HG03432 (cell line): ENCODE measurements at regions not wholly inside any gene's neighbourhood (a gene's known extent, or its start where the extent isn't known, plus 50 kb on each side); places are given as distances from the start of the nearest gene placed in this dataset.
"Not testable (repeated sequence)": the region's sequence is repeated elsewhere in the genome, so short reads cannot be mapped to it uniquely, and the experiment has no call there.

Experiments
- ATAC-seq: cut with Tn5 transposase; IDR thresholded peaks from one replicate; pipeline ENCODE4 v1.9.1; 2021; ENCODE audit warnings: mild to moderate bottlenecking, moderate library complexity; ENCODE audit not compliant: unreplicated experiment

DNA sequence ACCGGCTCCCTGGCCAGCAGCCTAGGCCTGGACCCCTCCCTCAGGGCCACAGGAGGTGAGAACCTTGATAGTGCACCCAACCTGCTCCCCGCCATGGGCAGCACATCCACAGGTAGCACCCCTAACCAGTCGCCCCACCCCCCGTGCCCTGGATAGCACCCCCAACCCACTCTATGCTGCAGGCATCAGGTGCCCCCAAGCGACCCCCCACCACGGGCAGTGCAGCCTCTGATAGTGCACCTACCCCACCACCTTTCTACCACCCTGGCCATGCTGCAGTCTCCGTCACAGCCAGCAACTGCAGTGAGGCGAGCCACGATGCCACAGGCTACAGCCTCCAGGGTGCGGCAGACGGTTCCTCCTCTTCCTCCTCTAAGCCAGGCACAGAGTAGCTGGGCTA lies 55.6 kb downstream of the SOWAHC start:
- no peak for ATAC-seq

DNA sequence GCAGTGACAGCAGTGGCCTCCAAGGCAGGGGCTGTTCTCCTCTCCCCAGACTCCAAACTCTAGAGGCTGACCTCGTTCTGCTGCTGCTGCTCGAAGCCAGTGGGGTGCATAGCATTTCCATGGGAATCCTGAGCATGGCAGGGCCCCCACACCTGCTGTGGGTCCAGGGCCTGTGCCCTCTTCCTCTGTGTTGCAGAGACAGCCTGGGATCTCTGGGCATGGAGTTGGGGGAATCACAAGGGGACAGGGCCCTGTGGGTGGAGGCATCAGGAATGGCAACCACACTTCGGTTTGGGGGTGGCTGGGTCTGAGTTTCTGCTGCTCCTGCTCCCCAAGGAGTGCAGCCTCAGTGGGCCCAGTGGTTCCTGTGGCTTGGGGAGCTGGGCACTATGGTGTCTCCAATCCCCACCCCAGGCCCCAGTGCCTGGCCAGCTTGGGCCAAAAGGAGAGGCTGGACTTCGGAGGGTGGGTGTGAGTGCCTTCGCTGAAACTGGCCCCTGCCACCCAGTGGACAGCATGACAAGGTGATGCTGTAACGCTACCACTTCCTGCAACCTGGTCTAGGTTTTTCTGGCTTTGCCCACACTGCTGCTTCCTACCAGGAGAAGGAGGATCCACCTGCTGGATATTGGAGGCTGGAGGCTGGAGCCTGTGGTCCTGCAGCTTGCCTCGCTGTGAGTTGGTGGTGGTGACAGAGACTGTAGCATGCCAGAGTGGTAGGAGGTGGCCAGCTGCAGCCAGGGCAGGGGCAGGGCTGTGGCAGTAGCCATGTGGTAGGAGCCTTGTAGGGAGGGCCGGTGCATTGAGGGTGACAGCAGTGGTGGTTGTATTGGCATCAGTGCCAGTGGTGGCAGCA lies 56.6 kb downstream of the SOWAHC start:
- no peak for ATAC-seq

DNA sequence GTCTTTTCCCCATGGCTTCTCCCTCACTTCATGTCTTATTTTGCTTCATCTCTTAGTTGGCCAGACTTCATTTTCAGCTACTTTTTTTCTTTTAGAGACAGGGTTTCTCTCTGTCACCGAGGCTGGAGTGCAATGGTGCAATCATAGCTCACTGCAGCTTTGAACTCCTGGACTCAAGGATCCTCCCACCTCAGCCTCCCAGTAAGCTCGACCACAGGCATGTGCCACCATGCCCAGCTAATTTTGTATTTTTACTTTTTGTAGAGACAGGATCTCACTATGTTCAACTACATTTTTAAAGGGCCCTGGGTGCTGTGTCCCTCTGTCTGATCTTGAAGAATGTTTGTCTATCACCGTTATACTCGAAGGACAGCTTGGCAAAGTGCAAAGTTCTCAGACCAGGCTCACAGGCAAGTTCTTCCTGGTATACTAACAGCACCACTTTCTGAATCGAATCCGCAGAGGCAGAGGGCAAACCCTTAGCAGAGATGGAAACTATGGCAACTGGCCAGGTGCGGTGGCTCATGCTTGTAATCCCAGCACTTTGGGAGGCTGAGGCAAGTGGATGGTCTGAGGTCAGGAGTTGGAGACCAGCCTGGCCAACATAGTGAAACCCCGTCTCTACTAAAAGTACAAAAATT lies 60.9 kb downstream of the SOWAHC start:
- ATAC-seq = no peak

DNA sequence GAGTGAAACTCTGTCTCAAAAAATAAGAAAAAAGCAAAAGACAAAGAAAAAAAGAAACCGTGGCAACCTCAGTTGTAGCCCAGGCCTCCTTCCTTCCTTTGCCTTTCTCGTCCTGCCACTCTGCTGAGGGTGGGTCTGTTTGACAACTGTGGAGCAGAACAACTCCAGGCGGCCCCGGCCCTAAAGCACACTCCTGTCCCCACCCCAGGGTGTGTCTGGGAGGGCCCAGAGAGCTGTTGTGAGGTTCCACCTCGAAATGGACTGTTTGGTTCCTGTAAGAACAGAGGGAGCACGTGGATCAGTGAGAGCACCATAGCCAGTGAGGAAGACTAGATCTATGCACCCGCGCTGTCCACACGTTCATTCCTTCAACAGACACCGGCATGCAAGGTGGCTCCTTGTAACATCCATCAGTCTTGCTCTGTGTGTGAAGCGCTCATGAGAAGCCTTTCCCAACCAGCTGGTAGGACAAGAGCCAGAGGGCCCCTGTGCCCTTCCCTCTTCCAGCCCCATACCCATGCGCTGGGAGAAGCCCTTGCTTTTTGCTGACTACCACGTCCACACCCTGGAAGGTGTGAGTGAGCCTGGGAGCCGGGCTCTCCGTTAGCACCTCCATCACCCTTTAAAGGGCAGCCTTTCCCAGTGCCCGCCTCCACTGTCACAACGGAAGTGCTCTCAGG lies 61.6 kb downstream of the SOWAHC start:
- ATAC-seq = no peak

DNA sequence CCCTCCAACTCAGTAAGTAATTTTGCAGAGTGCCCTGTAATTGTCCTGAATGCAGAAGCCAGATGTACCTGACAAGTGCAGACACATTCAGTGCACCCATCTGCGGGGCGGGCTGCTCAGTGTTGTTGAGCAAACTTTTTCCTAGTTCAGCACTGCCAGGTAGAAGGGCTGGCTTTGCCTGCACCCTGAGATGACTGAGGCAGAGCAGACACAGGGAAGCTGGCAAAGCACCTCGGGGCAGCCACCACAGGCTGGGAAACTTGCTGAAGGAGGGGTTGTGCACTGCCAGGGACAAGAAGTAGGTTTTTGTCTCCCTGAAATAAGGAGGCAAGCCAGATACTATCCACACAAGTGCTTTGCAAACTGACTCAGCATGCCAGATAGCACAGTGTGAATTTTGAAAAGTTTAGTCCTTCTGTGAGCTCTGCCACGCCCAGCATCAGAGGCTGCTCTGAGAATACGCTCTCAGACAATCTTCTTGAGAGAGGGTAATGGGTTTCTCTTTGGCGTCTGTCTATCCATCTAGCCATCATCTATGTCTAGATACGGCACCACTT lies 62.3 kb downstream of the SOWAHC start:
- ATAC-seq = no peak

DNA sequence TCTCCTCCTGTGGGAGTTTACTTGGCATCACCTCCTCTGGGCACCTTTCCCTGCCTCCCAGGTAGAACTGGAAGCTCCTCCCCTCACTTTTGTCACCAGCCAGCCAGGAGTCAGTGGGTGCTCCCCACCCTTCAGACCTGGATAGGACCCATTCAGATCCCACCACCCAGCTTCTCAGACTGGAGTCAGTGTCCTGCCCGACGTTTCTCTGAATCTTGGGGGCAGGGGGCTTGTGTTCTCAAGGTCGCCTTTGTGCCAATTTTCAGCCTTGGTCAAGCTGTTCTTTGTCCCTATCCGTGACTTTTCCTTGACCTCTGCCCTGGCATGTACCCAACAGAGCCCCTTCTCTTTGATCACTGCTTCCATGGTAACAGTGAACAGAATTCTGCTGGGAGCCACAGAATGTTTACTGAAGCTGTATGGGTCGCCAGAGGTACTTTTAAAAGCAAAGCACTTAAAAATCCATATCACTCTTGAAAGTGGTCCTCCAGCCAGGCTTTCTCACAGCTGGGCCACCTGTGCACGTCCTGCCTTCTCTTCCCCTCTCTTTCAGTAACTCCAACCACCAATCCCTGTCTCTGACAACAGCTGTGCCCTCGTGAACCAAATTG lies 63.1 kb downstream of the SOWAHC start:
- ATAC-seq = not testable (repeated sequence)

DNA sequence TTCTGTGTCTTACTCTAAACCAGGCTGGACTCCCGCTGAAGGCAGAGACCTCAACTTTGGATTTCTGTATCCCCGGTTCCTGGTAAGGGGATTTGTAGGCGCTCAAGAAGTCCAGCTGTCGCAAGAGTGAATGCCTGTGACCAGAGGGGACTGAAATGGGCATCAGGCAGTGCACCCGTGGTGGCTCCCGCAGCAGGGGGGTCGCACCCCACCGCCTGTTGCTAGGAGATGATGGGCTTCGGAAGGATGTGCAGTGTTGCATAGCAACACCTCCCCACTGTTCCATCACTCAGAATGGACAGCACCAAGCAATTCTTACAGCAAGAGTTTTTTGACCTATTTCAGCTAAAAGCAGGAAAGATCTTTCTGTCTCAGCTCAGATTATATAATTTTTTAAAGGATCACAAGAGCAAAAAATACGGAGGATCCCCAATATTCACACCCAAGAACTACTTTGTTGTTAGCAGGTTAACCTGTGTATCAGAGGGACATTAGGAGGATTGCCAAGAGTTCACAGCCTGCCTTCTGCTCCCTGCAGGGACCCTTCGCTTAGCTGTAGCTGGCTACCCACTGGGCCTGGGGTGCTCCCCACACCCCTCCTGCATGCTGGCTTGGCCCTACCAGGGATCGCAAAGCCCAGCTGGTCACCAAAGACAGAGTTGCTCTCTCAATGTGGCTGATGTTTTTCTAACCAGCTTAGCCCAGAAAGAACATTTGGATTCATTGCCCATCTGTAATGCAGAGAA lies 63.8 kb downstream of the SOWAHC start:
- ATAC-seq = no peak

DNA sequence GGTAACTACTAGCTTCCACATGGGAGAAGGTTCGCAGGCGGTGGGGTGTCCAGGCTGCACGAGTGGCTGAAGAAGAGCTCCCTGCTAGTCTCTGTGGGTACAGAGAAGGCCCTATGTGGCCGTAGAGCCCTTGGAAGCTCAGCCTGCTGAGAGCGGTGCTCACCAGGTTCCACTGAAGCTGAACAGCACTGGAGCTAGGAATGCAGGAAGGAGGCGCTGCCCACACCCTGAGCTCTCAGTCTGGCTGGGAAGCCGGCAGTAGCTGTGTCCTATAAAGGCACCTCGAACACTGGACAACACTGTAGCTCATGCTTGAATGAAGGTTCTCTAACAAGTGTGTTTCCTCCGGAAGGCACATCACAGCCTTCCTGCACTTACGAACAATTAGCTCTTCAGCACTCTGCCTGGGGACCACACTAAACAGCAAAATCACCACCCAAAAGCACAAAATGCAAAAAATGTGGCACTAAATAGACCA lies 64.6 kb downstream of the SOWAHC start:
- ATAC-seq = not testable (repeated sequence)

DNA sequence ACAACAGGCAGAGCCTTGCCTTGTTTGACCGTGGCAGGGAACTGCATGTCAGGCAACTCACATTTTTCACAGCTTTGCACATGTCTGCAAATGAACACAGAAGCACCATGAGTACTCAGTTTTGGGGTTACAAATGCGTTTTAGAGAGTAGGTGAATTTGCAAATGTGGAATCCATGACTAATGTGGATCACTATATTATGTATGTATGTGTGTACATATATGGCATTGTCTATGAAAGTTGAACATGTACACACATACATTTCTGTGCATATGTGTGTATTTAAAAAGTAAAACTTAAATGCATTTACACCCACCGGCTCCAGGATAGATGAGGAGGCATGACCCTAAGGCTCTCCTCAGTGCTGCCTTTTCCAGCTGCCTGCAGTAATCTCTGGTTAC lies 65.1 kb downstream of the SOWAHC start:
- ATAC-seq = no peak

DNA sequence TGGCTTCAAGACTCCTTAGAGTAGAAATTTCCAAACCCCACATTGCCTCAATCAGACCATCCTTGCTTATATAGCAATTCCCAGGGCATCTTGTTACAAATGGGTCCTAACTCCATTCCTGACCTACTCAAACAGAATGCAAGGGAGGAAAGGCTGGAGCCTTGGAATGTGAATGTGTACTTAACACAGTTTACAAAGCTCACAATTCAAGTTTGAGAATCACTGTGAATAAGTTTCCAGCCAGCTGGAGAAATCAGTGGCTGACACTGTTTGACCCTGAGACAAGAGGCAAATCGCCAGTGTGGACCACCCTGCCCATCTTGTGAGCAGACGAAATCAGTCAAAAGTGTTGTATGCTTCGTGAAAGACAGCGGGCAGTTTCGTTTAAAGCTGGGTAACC lies 65.5 kb downstream of the SOWAHC start:
- ATAC-seq = no peak

DNA sequence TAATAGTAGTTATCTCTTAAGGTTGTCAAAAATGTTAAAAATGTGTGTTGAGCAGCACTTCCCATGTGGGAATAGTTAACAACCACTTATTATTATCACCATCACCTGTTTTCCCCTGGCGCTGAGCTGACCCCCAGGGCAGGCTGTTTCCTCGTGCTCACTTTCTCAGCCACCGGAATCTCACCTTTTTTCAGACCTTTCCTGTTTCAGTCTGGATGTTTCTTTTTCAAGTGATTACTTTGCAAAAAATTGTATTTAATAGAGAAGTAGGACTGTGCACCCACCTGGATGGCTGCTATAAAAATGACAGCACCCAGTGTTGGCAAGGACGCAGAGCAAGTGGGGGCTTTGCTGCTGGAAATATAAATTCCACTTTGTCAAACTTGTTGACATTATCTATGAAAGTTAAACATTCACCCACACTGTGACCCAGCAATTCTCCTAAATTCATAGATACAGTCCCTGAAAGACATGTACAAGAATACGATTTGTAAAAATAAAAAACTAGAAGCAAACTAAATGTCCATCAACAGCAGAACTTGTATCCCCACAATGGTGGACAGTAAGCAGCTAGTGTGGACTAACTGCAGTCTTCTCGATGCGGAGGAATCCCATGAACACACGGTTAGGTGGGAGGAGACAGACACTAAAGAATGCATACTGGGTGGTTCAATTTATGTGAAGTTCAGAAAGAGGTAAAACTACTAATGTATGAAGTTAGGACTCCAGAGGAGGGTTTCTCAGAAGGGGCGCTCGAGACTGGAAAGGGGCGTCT lies 66.5 kb downstream of the SOWAHC start:
- no peak for ATAC-seq

DNA sequence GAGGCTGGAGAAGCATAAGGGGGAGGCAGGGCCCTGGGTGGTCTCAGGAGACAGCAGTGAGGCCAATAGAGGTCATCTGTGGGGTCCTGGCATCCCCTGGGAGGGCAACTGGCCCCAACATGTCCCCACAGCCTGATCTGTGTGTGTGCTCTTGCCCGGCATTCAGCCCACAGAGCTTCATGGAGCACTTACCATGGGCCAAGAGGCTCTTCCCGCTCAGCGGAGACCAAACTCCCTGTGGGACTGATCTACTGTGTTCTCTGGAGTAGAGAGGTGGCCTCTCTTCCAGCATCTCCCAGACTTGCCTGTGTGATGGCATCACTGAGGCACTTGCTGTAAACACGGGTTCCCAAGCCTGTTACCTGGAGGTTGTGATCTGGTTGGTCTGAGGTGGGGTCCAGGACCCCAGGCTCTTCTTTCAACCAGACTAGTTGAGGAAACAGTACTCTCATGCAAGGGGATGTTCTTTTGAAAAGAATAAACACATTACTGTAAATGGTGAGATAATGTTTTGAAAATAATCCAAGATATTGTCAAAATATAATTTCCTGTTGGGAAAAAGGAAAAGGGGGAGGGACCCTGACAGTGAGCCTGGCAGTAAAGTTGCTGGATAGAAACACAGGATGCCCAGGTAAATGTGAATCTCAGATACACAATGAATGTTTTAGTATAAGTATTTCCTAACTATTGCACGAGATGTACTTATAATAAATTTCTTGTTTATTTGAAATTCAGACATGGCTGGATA lies 67.6 kb downstream of the SOWAHC start:
- ATAC-seq = no peak

DNA sequence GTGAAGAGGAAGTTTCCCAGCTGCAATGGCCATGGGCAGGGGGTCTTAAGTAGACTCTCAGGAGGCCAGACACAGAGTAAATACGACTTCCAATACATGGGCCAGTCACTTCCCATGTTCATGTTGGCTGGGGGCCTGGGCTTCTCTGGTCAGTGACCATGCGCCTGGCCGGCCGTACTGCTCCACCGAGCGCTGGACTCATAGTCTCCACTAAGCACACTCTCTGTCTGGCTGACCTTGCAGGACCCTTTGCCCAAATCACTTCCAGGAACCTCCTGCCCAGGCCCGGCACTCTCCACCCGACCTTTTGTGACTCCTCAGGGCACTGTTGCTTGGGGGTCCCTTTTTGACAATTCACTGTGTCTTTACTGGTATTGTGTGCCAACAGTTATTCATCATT lies 69.3 kb downstream of the SOWAHC start:
- ATAC-seq = no peak

DNA sequence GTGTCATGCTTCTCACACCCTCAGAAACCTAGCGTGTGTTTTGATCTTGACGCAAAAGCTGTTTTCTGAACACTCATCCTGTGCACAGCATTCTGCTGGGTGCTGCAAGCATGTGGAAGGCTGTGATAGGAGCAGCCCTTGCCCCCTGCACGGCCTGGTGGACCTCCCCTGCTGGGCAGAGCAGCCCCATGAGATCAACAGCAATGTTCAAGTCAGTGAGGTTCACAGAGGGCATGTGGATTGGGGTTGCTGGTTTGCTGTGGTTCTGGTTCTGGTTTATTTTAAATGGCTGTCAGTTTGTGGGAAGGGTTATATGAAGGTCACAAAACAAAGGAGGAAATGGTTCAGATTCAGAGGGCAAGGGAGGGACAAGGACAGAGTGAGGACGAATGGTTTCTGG lies 71.3 kb downstream of the SOWAHC start:
- no peak for ATAC-seq

DNA sequence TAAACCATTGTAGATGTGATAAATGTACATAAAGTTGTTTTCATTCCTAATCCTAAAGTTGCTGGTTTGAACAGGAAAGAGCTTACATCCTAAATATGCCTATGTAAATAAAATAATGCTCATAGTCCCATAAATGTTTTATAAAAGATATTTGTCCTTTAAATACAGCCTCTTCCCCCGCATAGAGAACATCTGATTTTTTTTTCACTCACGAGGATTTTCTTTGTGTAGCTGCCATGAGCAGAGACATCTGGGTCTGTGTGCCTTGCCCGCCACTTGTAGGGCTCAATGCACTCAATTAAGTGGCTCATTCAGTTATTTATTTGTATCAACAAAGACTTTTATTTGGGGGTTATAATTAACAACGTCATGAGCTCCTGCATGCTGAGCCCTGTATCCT lies 72.8 kb downstream of the SOWAHC start:
- ATAC-seq = no peak

DNA sequence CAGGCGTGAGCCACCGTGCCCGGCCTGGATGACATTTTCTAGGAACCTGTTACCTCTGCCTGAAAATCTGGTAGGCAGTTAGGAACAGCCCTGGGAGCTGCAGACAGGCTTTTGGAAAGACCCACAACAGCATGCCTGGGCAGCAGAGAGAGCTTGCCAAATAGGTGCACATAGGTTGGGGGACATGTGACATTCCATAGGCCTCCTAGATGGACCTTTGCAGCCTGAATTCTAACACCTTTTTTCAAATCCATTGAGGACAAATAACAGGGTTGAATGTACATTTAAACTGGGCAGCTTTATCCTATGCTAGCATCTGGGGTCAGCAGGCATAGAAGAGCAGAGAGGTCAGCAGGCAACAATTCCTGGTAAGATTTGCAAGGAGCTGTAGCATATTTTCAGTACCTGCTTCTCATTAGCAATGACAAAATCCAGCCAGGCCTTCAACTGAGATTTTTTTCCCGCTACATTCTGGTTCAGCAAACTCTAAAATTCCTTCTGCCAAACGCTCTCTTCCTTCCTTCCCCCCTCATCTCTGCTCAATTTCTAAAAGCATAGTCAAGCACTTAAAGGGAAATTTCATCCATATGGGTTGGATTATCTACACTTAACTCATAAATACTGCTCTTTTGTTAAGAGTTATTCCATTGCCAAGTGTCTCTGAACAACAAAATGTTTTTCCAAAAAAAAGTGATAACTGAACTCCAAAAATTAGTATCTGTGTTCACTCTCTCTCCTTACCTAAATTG lies 75.2 kb downstream of the SOWAHC start:
- ATAC-seq = no peak

DNA sequence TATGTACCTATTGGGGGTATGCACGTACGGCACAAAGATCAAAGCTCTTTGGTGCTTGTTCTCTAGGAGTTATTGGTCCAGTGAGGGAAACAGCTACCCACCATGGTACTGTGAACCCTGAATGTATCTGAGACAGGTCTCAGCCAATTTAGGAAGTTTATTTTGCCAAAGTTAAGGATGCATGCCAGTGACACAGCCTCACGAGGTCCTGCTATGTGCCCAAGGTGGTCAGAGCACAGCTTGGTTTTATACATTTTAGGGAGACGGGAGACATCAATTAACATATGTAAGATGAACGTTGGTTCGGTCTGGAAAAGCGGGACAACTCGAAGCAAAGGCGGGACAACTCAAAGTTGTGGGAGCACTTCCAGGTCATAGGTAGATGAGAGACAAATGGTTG lies 75.8 kb downstream of the SOWAHC start:
- no peak for ATAC-seq

DNA sequence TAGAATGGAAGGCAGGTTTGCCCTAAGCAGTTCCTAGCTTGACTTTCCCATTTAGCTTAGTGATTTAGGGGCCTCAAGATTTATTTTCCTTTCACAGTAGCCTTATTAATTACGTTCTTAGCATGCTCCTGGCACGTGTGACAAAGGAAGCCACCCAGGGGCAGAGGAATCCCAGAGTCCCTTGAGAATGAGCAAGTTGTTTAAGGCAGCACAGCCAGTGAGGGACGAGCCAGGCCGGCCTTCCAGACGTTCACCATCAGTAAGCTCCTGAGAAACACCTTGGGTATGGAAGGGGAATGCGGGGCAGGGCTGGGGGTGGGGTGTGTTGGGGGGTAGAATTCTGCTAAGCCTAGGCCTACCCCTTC lies 76.3 kb downstream of the SOWAHC start:
- ATAC-seq = no peak
